ENCODE measurements at regions not wholly inside any gene's neighbourhood (a gene's known extent, or its start where the extent isn't known, plus 50 kb on each side); places are given as distances from the start of the nearest gene placed in this dataset.

DNA sequence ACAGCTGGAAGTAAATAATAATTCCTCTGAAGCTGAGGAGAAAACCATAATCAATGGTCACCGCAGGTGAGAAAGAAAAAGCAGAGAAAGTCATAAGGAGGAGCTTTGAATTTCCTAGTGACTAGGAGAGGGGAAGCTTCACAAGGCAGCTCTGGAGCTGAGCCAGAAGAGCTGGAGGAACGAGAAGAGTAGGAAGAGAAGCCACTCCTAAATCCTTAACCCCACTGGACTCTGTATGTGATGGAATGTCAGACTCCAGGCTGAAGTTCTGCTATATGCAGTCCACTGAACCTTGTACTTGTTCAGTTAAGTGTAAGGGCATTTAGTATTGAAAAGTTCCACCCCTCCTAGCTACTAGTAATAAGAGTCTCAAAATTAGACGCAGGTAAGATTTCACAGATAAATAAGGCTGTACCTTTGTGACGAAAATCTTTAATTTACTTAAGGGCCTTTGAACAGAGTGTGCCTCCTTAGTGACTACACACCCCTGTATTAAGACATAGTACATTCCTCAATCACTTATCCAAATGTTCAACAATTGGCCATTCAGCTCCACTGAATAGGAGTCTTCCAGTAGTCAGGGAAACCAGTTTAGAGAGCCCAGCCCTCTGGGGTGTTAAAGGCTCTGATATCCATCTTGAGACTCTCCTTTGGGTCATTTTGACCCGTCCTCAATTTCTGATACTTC lies 71.4 kb upstream of the UFL1 start (continued):
- TF ChIP-seq, protein P1, sequence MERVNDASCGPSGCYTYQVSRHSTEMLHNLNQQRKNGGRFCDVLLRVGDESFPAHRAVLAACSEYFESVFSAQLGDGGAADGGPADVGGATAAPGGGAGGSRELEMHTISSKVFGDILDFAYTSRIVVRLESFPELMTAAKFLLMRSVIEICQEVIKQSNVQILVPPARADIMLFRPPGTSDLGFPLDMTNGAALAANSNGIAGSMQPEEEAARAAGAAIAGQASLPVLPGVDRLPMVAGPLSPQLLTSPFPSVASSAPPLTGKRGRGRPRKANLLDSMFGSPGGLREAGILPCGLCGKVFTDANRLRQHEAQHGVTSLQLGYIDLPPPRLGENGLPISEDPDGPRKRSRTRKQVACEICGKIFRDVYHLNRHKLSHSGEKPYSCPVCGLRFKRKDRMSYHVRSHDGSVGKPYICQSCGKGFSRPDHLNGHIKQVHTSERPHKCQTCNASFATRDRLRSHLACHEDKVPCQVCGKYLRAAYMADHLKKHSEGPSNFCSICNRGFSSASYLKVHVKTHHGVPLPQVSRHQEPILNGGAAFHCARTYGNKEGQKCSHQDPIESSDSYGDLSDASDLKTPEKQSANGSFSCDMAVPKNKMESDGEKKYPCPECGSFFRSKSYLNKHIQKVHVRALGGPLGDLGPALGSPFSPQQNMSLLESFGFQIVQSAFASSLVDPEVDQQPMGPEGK (CRISPR knock-in tag; IDR thresholded peaks at IDR 0.05; ENCODE audit: borderline replicate concordance), result no peak
- TF ChIP-seq CSRNP3 (CRISPR knock-in tag; IDR thresholded peaks at IDR 0.05), result no peak
- TF ChIP-seq BACH2 (CRISPR knock-in tag; IDR thresholded peaks at IDR 0.05; ENCODE audit: borderline replicate concordance), result no peak
- TF ChIP-seq ZFP30 (CRISPR knock-in tag; IDR thresholded peaks at IDR 0.05), result no peak
- no peak for TF ChIP-seq ISL1 (CRISPR knock-in tag; IDR thresholded peaks at IDR 0.05)

DNA sequence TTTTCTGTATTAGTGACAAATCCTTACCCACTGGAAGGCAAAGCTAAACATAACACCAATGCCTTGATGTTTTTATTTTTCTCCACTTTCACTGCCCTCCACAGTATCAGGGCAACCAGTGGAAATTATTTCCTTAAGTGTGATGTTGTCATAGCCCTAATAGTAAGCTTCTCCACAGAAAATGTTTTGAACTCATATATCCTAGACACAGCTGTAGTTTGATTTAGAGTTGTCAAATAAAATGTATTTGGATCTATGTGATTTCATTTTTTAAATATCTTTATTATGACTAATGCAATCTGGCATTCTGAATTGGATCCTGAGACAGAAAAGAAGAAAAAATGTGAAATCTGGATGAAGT lies 70.9 kb upstream of the UFL1 start:
- no peak for ATAC-seq
- TF ChIP-seq BACH2 (CRISPR knock-in tag; IDR thresholded peaks at IDR 0.05; ENCODE audit: borderline replicate concordance) (no peak), ARNTL (CRISPR knock-in tag; IDR thresholded peaks at IDR 0.05; ENCODE audit: borderline replicate concordance, low read depth) (no peak), CREB5 (CRISPR knock-in tag; IDR thresholded peaks at IDR 0.05; ENCODE audit: low read depth) (no peak)

DNA sequence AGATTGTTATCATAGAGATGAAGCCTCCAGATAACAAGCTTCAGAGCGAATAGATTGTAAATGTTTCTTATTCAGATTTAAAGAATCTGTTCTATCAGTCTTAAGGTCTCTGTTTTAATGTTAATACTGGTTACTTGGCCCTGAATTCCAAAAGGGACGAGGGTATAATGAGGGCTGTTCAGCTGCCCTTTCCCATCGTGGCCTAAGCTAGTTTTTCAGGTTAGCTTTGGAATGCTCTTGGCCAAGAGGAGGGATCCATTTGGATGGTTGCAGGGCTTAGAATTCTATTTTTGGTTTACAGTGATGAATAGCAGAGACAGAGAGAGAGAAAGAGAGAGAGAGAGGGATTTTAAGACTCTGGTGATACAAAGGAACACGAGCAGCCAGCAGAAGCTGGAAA lies 62.8 kb upstream of the UFL1 start:
- TF ChIP-seq RARB (CRISPR knock-in tag; IDR thresholded peaks at IDR 0.05) (no peak), GLIS3 (CRISPR knock-in tag; IDR thresholded peaks at IDR 0.05) (no peak), BACH2 (CRISPR knock-in tag; IDR thresholded peaks at IDR 0.05; ENCODE audit: borderline replicate concordance) (no peak), PPARA (CRISPR knock-in tag; IDR thresholded peaks at IDR 0.05; ENCODE audit: borderline replicate concordance) (no peak), ZNF8 (CRISPR knock-in tag; IDR thresholded peaks at IDR 0.05) (no peak), ZNF70 (CRISPR knock-in tag; IDR thresholded peaks at IDR 0.05) (no peak), CSRNP3 (CRISPR knock-in tag; IDR thresholded peaks at IDR 0.05) (no peak), ESRRG (CRISPR knock-in tag; IDR thresholded peaks at IDR 0.05) (no peak), ARNTL (CRISPR knock-in tag; IDR thresholded peaks at IDR 0.05; ENCODE audit: borderline replicate concordance, low read depth) (no peak), OSR1 (CRISPR knock-in tag; IDR thresholded peaks at IDR 0.05) (no peak), ISL1 (CRISPR knock-in tag; IDR thresholded peaks at IDR 0.05) (no peak), CSDC2 (CRISPR knock-in tag; IDR thresholded peaks at IDR 0.05) (no peak), ZC3H10 (CRISPR knock-in tag; IDR thresholded peaks at IDR 0.05) (no peak), POU6F1 (CRISPR knock-in tag; IDR thresholded peaks at IDR 0.05; ENCODE audit: borderline replicate concordance, low read depth) (no peak), TCF4 (CRISPR knock-in tag; IDR thresholded peaks at IDR 0.05; ENCODE audit: borderline replicate concordance) (no peak)
- TF ChIP-seq, protein P1 (CRISPR knock-in tag; IDR thresholded peaks at IDR 0.05; ENCODE audit: borderline replicate concordance), result no peak
- no peak for ATAC-seq

Measured in SK-N-SH treated with all-trans-retinoic acid at 6 μM for 48 hours (cell line).